Adrenal gland (tissue), 9 donors: ENCODE measurements at regions not wholly inside any gene's neighbourhood (a gene's known extent, or its start where the extent isn't known, plus 50 kb on each side); places are given as distances from the start of the nearest gene placed in this dataset.

Experiments used
- DNase-seq, 7 donors: peaks; one replicate each; pipeline ENCODE4 v3.0.0-alpha.2; 2019 to 2020
- H3K27ac ChIP-seq, 5 donors: fragments of 200-600 bp; sonication (generic) in 4 of 5; 1 replicate in 3 of 5; 2 replicates in 2 of 5; pipeline versions ENCODE4 v1.5.1 to v1.8.0; 2016 to 2020; ENCODE audit warnings: mild to moderate bottlenecking in 1 of 5
- H3K27me3 ChIP-seq: fragments of 200-600 bp; 2 replicates; pipeline ENCODE4 v1.8.0; 2021
- H3K36me3 ChIP-seq, 2 donors: fragments of 200-600 bp; replicated peaks in 1 of 2; 1 replicate in 1 of 2; 2 replicates in 1 of 2; pipeline versions ENCODE4 v1.5.1 to v1.8.0; 2018 to 2022
- H3K4me1 ChIP-seq, 2 donors: fragments of 200-600 bp; replicated peaks in 1 of 2; 1 replicate in 1 of 2; 2 replicates in 1 of 2; pipeline versions ENCODE4 v1.5.1 to v1.8.0; 2018 to 2021
- H3K4me3 ChIP-seq, 4 donors: fragments of 200-600 bp; sonication (generic) in 3 of 4; one replicate each; pipeline ENCODE4 v1.5.1; 2016 to 2018
- H3K9me3 ChIP-seq, 3 donors: fragments of 200-600 bp; sonication (generic) in 1 of 3; replicated peaks in 1 of 3; 1 replicate in 2 of 3; 2 replicates in 1 of 3; pipeline versions ENCODE4 v1.5.1 to v1.8.0; 2016 to 2021
- CTCF ChIP-seq, 6 experiments: fragments of 450-650 bp in 4 of 6; fragments of 200-600 bp in 2 of 6; sonication (generic) in 1 of 6; IDR thresholded peaks; 1 replicate in 5 of 6; 2 replicates in 1 of 6; pipeline versions ENCODE4 v1.5.1 to v1.8.0; 2016 to 2021; ENCODE audit warnings: antibody characterized with exemption in 6 of 6, mild to moderate bottlenecking in 2 of 6, moderate library complexity in 1 of 6
- POLR2A ChIP-seq, 2 donors: fragments of 450-650 bp; IDR thresholded peaks; one replicate each; pipeline ENCODE4 v1.6.1; 2017; ENCODE audit warnings: antibody characterized with exemption in 2 of 2, mild to moderate bottlenecking in 2 of 2, moderate library complexity in 1 of 2
- WGBS, 4 donors: extraction: QIAGEN DNeasy Blood & Tissue Kit in 2 of 4; methylation state at CpG; one replicate each; pipeline versions ENCODE4 v1.1.5 to v1.1.7; 2013 to 2017; 5-methylcytosine and 5-hydroxymethylcytosine counted together
- intact Hi-C, 2 donors: fragments of 100-400 bp; cut with DNase I; formaldehyde crosslinking; loops; one replicate each; pipeline versions ENCODE4 v1.14.1 to v1.15.0; 2022 to 2023
- donor health status: healthy with polysubstance abuse.
- donor health status: Bipolar disorder and iron deficiency.
- donor health status: DM: yes; HTN: yes; CAD: no.
- donor health status: DM: no; HTN: no; CAD: no.
- donor health status: DM: no; HTN: no; CAD: no.

GRCh38 chr13:106917024-106917571, 349.2 kb upstream of the ARGLU1 start:
- 32 to 43% (median 38%) methylated on average over 19 to 33 of the region's 33 CpGs for WGBS, 4 donors

GRCh38 chr13:106916329-106916976, 348.5 kb upstream of the ARGLU1 start:
- TF ChIP-seq CTCF (IDR thresholded peaks at IDR 0.05) (no peak), POLR2A (IDR thresholded peaks at IDR 0.05) (no peak)
- Histone ChIP-seq H3K27ac (peak overlapping the region in 2 of 5 donors; percentile 29 to 39), H3K36me3 (no peaks in the 10 kb centered on the region), H3K9me3 (no peaks in the 10 kb centered on the region), H3K4me1 (peaks cover 0 to 4% of the 10 kb centered on the region in 2 donors), H3K27me3 (peaks cover 9% of the 10 kb centered on the region), H3K4me3 (no peak overlapping the region)
- 60 to 74% (median 65%) methylated on average over 14 to 15 of the region's 15 CpGs for WGBS, 4 donors
- no peak for DNase-seq
- intact Hi-C loops: no loop called here

More at GRCh38 chr13:106917024-106917571, 349.2 kb upstream of the ARGLU1 start:
- Histone ChIP-seq H3K4me1 (peaks cover 0 to 4% of the 10 kb centered on the region in 2 donors), H3K9me3 (no peaks in the 10 kb centered on the region), H3K27me3 (peaks cover 9% of the 10 kb centered on the region), H3K36me3 (no peaks in the 10 kb centered on the region), H3K27ac (peak overlapping the region in 3 of 5 donors; percentile 52 to 73 (median 65)), H3K4me3 (peak overlapping the region in 2 of 4 donors; percentile 18 to 51)
- TF ChIP-seq POLR2A (IDR thresholded peaks at IDR 0.05): no peak
- no peak for TF ChIP-seq CTCF (IDR thresholded peaks at IDR 0.05)
- intact Hi-C loops: no loop called here
- peak in 1 of 7 donors; percentile 13 for DNase-seq

- Histone ChIP-seq H3K27ac (no peak overlapping the region), H3K36me3 (no peaks in the 10 kb centered on the region), H3K9me3 (no peaks in the 10 kb centered on the region), H3K27me3 (peaks cover 6% of the 10 kb centered on the region), H3K4me3 (no peak overlapping the region), H3K4me1 (peaks cover 0 to 4% of the 10 kb centered on the region in 2 donors)
- WGBS, 4 donors: 83 to 89% (median 86%) methylated on average over 3 of the region's 3 CpGs
- TF ChIP-seq CTCF (IDR thresholded peaks at IDR 0.05) (no peak), POLR2A (IDR thresholded peaks at IDR 0.05) (no peak)
- intact Hi-C loops: no loop called here
- no peak for DNase-seq
Measured at GRCh38 chr13:106915146-106915545, 347.2 kb upstream of the ARGLU1 start.

- WGBS, 4 donors: 59 to 77% (median 70%) methylated on average over 4 of the region's 4 CpGs
- Histone ChIP-seq H3K4me1 (no peaks in the 10 kb centered on the region), H3K27ac (no peak overlapping the region), H3K9me3 (no peaks in the 10 kb centered on the region), H3K27me3 (peaks cover 5% of the 10 kb centered on the region), H3K4me3 (no peak overlapping the region), H3K36me3 (no peaks in the 10 kb centered on the region)
- DNase-seq: no peak
- intact Hi-C loops: no loop called here
- TF ChIP-seq POLR2A (IDR thresholded peaks at IDR 0.05): no peak
- TF ChIP-seq CTCF (IDR thresholded peaks at IDR 0.05): no peak
Measured at GRCh38 chr13:106911627-106912026, 343.7 kb upstream of the ARGLU1 start.
